AG04450 (cell line): ENCODE measurements at regions not wholly inside any gene's neighbourhood (a gene's known extent, or its start where the extent isn't known, plus 50 kb on each side); places are given as distances from the start of the nearest gene placed in this dataset.

Source experiments
- CTCF ChIA-PET: fragments of 300-600, 350-600 bp; formaldehyde crosslinking; extraction: SDS; loops from one replicate; lab custom pipeline; 2022; ENCODE audit warnings: antibody characterized with exemption, inconsistent platforms; lab: Charles Lee
- POLR2A ChIA-PET: fragments of 350-600 bp; formaldehyde crosslinking; extraction: SDS; loops from one replicate; lab custom pipeline; 2021; ENCODE audit warnings: antibody characterized with exemption, inconsistent platforms; lab: Yijun Ruan, JAX
- DNase-seq: peaks from one replicate; pipeline ENCODE4 v3.0.0-alpha.2; 2011; ENCODE audit warnings: low read depth, low spot score
- H3K27ac ChIP-seq: one replicate; pipeline ENCODE4 v1.5.1; 2012; ENCODE audit warnings: low read depth, low read length, control low read depth
- H3K27me3 ChIP-seq: one replicate; pipeline ENCODE4 v1.6.0; 2012; ENCODE audit warnings: low read length; ENCODE audit not compliant: control insufficient read depth, insufficient read depth
- H3K4me3 ChIP-seq: 2 replicates; pipeline ENCODE4 v1.5.1; 2011; ENCODE audit warnings: mild to moderate bottlenecking, low read depth, low read length, control low read depth
- H3K9me3 ChIP-seq: 2 replicates; pipeline ENCODE4 v1.5.1; 2012; ENCODE audit warnings: low read length; ENCODE audit not compliant: control insufficient read depth, insufficient read depth
- TF ChIP-seq, protein P1 (sequence below): IDR thresholded peaks from 2 replicates; pipeline ENCODE4 v1.5.1; 2011; ENCODE audit warnings: low read depth, low read length, control low read depth, inconsistent platforms

DNA sequence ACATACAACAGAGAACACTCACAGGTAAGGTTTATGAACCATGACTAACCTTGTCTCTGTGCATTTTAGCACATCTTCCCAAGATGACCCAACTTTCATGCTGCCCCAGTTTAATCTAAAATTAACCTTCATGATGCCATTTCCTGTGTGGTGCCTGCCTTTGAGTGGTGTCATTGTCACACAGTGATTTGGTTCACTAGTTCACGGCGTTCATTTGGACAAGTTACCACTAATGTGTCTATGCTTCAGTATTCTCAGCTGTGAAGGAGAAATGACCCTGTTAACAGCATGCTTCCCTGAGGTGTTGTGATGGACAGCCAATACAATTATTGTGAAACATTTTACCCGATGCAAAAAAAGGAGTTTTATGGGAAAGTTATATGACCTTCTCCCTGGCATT lies 693.1 kb downstream of the RWDD3 start:
- ChIA-PET CTCF (no interaction called here), POLR2A (no interaction called here)
- Histone ChIP-seq H3K4me3 (no peak overlapping the region), H3K27me3 (no peaks in the 10 kb centered on the region), H3K9me3 (no peaks in the 10 kb centered on the region), H3K27ac (no peak overlapping the region)
- TF ChIP-seq, protein P1, sequence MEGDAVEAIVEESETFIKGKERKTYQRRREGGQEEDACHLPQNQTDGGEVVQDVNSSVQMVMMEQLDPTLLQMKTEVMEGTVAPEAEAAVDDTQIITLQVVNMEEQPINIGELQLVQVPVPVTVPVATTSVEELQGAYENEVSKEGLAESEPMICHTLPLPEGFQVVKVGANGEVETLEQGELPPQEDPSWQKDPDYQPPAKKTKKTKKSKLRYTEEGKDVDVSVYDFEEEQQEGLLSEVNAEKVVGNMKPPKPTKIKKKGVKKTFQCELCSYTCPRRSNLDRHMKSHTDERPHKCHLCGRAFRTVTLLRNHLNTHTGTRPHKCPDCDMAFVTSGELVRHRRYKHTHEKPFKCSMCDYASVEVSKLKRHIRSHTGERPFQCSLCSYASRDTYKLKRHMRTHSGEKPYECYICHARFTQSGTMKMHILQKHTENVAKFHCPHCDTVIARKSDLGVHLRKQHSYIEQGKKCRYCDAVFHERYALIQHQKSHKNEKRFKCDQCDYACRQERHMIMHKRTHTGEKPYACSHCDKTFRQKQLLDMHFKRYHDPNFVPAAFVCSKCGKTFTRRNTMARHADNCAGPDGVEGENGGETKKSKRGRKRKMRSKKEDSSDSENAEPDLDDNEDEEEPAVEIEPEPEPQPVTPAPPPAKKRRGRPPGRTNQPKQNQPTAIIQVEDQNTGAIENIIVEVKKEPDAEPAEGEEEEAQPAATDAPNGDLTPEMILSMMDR, result no peak
- no peak for DNase-seq

DNA sequence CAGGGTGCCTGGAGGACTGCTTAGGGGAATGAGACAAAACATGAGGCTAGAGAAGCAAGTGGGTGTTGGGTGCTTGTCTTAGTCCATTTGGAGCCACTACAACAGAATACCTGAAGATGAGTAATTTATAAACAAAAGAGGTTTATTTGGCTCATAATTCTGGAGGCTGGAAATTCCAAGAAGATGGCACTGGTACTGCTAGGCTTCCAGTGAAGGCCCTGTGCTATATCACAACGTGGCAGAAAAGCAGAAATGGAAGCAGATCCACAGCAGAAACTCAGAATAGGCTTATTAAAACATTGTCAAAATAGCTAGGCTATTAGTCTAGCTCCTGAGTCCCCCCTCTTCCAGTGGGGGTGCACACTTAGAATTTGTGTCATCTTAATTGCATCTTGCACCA lies 701.7 kb downstream of the RWDD3 start:
- H3K27me3 ChIP-seq, result no peaks in the 10 kb centered on the region
- H3K27ac ChIP-seq, result no peak overlapping the region
- no peak overlapping the region for H3K4me3 ChIP-seq
- no peaks in the 10 kb centered on the region for H3K9me3 ChIP-seq
- ChIA-PET POLR2A (no interaction called here), CTCF (no interaction called here)
- no peak for DNase-seq
- TF ChIP-seq, protein P1, result no peak

DNA sequence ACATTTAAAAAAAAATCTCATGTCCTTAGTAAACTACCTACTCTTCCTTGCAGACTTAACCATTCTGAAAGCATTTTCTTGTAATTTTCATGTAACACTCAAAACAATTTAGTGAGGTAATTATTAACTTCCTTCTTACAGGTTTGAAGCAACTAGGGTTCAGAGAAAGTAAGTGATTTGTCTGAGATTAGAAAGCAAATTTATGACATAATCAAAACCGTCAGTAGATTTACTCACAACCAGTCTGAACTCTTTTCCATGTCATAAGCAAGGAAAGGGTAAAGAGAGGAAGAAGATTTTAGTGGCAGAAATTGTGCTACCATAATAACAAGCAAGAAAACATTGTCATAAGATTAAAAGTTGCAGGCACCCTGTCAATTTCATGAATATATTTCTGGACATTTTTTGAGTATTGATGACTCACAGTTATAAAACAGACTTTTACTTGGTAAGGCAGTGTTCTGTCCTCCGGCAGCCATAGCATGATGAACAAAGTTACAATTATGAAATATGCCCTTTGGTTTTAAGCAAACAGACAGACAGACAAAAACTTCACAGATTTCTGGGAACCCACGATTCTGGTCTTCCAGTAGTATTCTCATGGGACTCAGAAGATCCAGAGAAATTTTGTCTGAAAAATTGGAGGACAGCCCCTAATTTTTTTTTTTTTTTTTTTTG lies 707.2 kb downstream of the RWDD3 start:
- TF ChIP-seq, protein P1, result no peak
- no peaks in the 10 kb centered on the region for H3K27me3 ChIP-seq
- H3K4me3 ChIP-seq, result no peak overlapping the region
- H3K27ac ChIP-seq, result no peak overlapping the region
- no peaks in the 10 kb centered on the region for H3K9me3 ChIP-seq
- ChIA-PET POLR2A (no interaction called here), CTCF (no interaction called here)
- no peak for DNase-seq

DNA sequence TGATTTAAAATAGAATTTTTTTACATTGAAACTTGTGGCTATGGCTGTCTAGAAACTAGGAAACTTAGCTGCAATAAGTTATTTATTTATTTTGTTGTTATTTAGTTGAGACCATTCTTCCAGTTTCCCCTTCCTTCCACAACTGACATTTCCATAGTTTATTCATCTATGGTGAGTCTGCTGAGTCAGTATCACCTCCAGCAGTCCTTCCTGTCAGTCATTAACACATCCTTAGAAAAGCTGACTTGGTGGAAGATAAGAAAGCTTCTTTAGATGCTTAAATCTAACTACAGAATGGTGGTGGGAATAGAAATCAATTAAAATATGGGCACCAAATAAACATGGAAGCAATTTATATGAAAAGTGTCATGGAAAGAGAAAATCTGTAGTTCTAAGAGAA lies 714.0 kb downstream of the RWDD3 start:
- DNase-seq, result no peak
- Histone ChIP-seq H3K4me3 (no peak overlapping the region), H3K9me3 (no peaks in the 10 kb centered on the region), H3K27ac (no peak overlapping the region), H3K27me3 (no peaks in the 10 kb centered on the region)
- ChIA-PET CTCF (no interaction called here), POLR2A (no interaction called here)
- TF ChIP-seq, protein P1, result no peak

DNA sequence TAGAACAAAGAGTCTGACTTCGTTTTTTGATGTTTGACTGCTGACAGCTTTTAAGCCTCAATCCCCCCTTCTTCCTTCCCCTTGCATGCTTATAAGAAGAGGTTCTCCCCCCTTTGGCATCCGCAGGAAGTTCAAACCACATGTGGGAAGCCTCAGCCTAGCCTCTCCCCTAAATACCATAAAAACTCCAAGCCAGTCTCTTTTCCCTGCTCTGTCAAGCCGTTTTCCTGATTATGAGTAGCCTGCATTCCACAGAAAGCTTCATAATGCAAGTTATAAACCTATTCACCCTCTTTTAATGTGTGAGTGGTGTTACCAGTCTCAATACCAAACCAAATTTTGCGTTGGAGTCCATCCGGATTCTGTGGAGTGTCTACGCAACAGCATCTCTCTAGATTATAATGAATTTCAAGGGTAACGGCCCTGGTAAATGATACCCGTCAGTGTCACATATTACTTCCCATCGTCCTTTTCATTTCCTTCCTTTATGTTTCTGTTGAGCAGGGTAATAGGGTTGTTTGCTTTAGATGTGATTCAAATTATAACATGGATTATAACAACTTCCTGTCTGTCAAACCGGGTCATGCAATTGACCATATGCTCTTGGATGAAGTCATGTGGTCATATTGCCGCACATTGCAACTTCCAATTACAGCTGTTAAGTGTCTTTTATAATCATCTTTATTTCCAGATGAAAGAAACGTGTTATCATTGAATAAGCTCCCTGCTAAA lies 717.5 kb downstream of the RWDD3 start:
- Histone ChIP-seq H3K27me3 (no peaks in the 10 kb centered on the region), H3K9me3 (no peaks in the 10 kb centered on the region), H3K4me3 (no peak overlapping the region), H3K27ac (no peak overlapping the region)
- POLR2A ChIA-PET, result no interaction called here
- no peak for DNase-seq
- TF ChIP-seq, protein P1, result no peak
- CTCF ChIA-PET, result no interaction called here
